Stimulated activated CD4-positive, alpha-beta T cell treated with anti-CD3 and anti-CD28 coated beads, Interleukin-2, amount 100 ng/mL, for 48 hours (primary cell): ENCODE measurements at regions not wholly inside any gene's neighbourhood (a gene's known extent, or its start where the extent isn't known, plus 50 kb on each side); places are given as distances from the start of the nearest gene placed in this dataset.

ENCODE experiments used
- DNase-seq, 2 donors: peaks; one replicate each; pipeline ENCODE4 v3.0.0-alpha.2; 2020

- DNase-seq = no peak
These were observed 1256.9 kb upstream of the PIK3C3 start for GRCh38 chr18:40698129-40698528.

GRCh38 chr18:40695526-40695925 lies 1259.5 kb upstream of the PIK3C3 start:
- no peak for DNase-seq

- no peak for DNase-seq
These were observed 1262.2 kb upstream of the PIK3C3 start for GRCh38 chr18:40692871-40693270.

GRCh38 chr18:40690062-40690461 lies 1265.0 kb upstream of the PIK3C3 start:
- no peak for DNase-seq

GRCh38 chr18:40687399-40687798 lies 1267.6 kb upstream of the PIK3C3 start:
- DNase-seq = no peak

- no peak for DNase-seq
These were observed 1268.2 kb upstream of the PIK3C3 start for GRCh38 chr18:40686836-40687235.

GRCh38 chr18:40685219-40685618 lies 1269.8 kb upstream of the PIK3C3 start:
- no peak for DNase-seq

- no peak for DNase-seq
These were observed 1276.7 kb upstream of the PIK3C3 start for GRCh38 chr18:40678318-40678717.

GRCh38 chr18:40676668-40677067 lies 1278.4 kb upstream of the PIK3C3 start:
- no peak for DNase-seq

- DNase-seq = no peak
These were observed 1281.9 kb upstream of the PIK3C3 start for GRCh38 chr18:40673150-40673549.

GRCh38 chr18:40672590-40672989 lies 1282.4 kb upstream of the PIK3C3 start:
- DNase-seq = no peak

GRCh38 chr18:40670668-40671375 lies 1284.2 kb upstream of the PIK3C3 start:
- DNase-seq = no peak

GRCh38 chr18:40662898-40663437 lies 1292.1 kb upstream of the PIK3C3 start:
- DNase-seq = no peak

GRCh38 chr18:40653682-40654081 lies 1301.4 kb upstream of the PIK3C3 start:
- DNase-seq = no peak

GRCh38 chr18:40652321-40652720 lies 1302.7 kb upstream of the PIK3C3 start:
- DNase-seq = no peak

GRCh38 chr18:40651163-40651562 lies 1303.9 kb upstream of the PIK3C3 start:
- DNase-seq = no peak

GRCh38 chr18:40642692-40643229 lies 1312.3 kb upstream of the PIK3C3 start:
- no peak for DNase-seq

GRCh38 chr18:40631319-40631718 lies 1323.7 kb upstream of the PIK3C3 start:
- DNase-seq = no peak

GRCh38 chr18:40630496-40630895 lies 1324.5 kb upstream of the PIK3C3 start:
- no peak for DNase-seq

- no peak for DNase-seq
These were observed 1330.1 kb upstream of the PIK3C3 start for GRCh38 chr18:40624959-40625358.

GRCh38 chr18:40613721-40614120 lies 1341.3 kb upstream of the PIK3C3 start:
- no peak for DNase-seq

GRCh38 chr18:40612356-40612755 lies 1342.7 kb upstream of the PIK3C3 start:
- DNase-seq = no peak

- no peak for DNase-seq
These were observed 1346.8 kb upstream of the PIK3C3 start for GRCh38 chr18:40608226-40608625.

- DNase-seq = no peak
These were observed 1347.4 kb upstream of the PIK3C3 start for GRCh38 chr18:40607542-40608148.
